SK-N-SH (cell line): ENCODE measurements at regions not wholly inside any gene's neighbourhood (a gene's known extent, or its start where the extent isn't known, plus 50 kb on each side); places are given as distances from the start of the nearest gene placed in this dataset.

Experiments used
- CTCF ChIA-PET: fragments of 300-600, 350-600 bp; formaldehyde crosslinking; extraction: SDS; loops from one replicate; lab custom pipeline; 2021; lab: Yijun Ruan, JAX
- POLR2A ChIA-PET: fragments of 350-600 bp; sonication (Branson Sonifier 250); formaldehyde crosslinking; extraction: SDS; loops from one replicate; lab custom pipeline; 2020; ENCODE audit warnings: antibody characterized with exemption, inconsistent platforms; lab: Yijun Ruan, JAX
- DNase-seq: peaks from one replicate; pipeline ENCODE4 v3.0.0; 2012
- H2AFZ ChIP-seq: fragments of 200-600 bp; sonication (generic); 2 replicates; pipeline ENCODE4 v1.8.1; 2016; ENCODE audit warnings: antibody characterized with exemption, mild to moderate bottlenecking, low read depth
- H3F3A ChIP-seq: fragments of 200-600 bp; sonication (generic); replicated peaks from 2 replicates; pipeline ENCODE3; 2016; ENCODE audit warnings: antibody characterized with exemption, mild to moderate bottlenecking; ENCODE audit not compliant: insufficient read depth
- H3K27ac ChIP-seq, 2 experiments: fragments of 200-500 bp in 1 of 2; fragments of 200-600 bp in 1 of 2; sonication (Bioruptor generic) in 1 of 2; sonication (generic), shearing (Covaris generic) in 1 of 2; 2 replicates each; pipeline versions ENCODE4 v1.5.1 to v1.6.1; 2014 to 2016; ENCODE audit warnings: low read depth in 2 of 2, inconsistent platforms in 1 of 2, low read length in 1 of 2, mild to moderate bottlenecking in 1 of 2, mixed read lengths in 1 of 2
- H3K27me3 ChIP-seq: fragments of 200-600 bp; sonication (generic), shearing (Covaris generic); 2 replicates; pipeline ENCODE4 v1.6.1; 2016; ENCODE audit warnings: mixed run types; ENCODE audit not compliant: insufficient read depth
- H3K36me3 ChIP-seq, 2 experiments: fragments of 200-500 bp in 1 of 2; fragments of 200-600 bp in 1 of 2; sonication (Bioruptor generic) in 1 of 2; sonication (generic) in 1 of 2; replicated peaks in 1 of 2; 2 replicates each; pipeline versions ENCODE3 to v1.5.1; 2014 to 2016; ENCODE audit warnings: low read length in 1 of 2, mild to moderate bottlenecking in 1 of 2; ENCODE audit not compliant: insufficient read depth in 2 of 2, control insufficient read depth in 1 of 2
- H3K4me1 ChIP-seq, 2 experiments: fragments of 200-500 bp in 1 of 2; fragments of 200-600 bp in 1 of 2; sonication (Bioruptor generic) in 1 of 2; sonication (generic), shearing (Covaris generic) in 1 of 2; 2 replicates each; pipeline versions ENCODE4 v1.5.1 to v1.6.1; 2014 to 2016; ENCODE audit warnings: low read depth in 1 of 2, low read length in 1 of 2, mixed run types in 1 of 2; ENCODE audit not compliant: insufficient read depth in 2 of 2, control insufficient read depth in 1 of 2
- H3K4me2 ChIP-seq: fragments of 200-600 bp; sonication (generic), shearing (Covaris generic); 2 replicates; pipeline ENCODE4 v1.6.1; 2017; ENCODE audit warnings: mixed run types
- H3K4me3 ChIP-seq, 2 experiments: fragments of 200-500 bp in 1 of 2; fragments of 200-600 bp in 1 of 2; sonication (Bioruptor generic) in 1 of 2; sonication (generic), shearing (Covaris generic) in 1 of 2; 2 replicates each; pipeline versions ENCODE4 v1.5.1 to v1.8.1; 2014 to 2016; ENCODE audit warnings: low read depth in 2 of 2, inconsistent platforms in 1 of 2, low read length in 1 of 2, mild to moderate bottlenecking in 1 of 2, mixed read lengths in 1 of 2, moderate library complexity in 1 of 2
- H3K79me2 ChIP-seq: fragments of 200-600 bp; sonication (generic); 2 replicates; pipeline ENCODE4 v1.8.1; 2017; ENCODE audit warnings: mild to moderate bottlenecking; ENCODE audit not compliant: insufficient read depth
- H3K9ac ChIP-seq: fragments of 200-600 bp; sonication (generic); 2 replicates; pipeline ENCODE4 v1.6.1; 2017; ENCODE audit warnings: mixed run types
- H3K9me2 ChIP-seq: fragments of 200-600 bp; sonication (generic); 2 replicates; pipeline ENCODE4 v1.6.1; 2017; ENCODE audit warnings: mixed run types
- H3K9me3 ChIP-seq: fragments of 200-600 bp; sonication (generic); 2 replicates; pipeline ENCODE4 v1.6.1; 2017; ENCODE audit warnings: mixed run types, mild to moderate bottlenecking, moderate library complexity
- H4K20me1 ChIP-seq: fragments of 200-600 bp; sonication (generic); 2 replicates; pipeline ENCODE4 v1.6.1; 2017; ENCODE audit warnings: mild to moderate bottlenecking, mixed run types; ENCODE audit not compliant: insufficient read depth
- EP300 ChIP-seq, 2 experiments: IDR thresholded peaks; 2 replicates each; pipeline versions ENCODE4 v1.4.0 to v1.6.1; 2012; ENCODE audit warnings: borderline replicate concordance in 1 of 2, low read depth in 1 of 2, low read length in 1 of 2
- EZH2phosphoT487 ChIP-seq: fragments of 200-600 bp; sonication (generic); IDR thresholded peaks from 2 replicates; pipeline ENCODE4 v1.6.1; 2017; ENCODE audit warnings: low read depth, mixed run types, mild to moderate bottlenecking, antibody characterized with exemption, moderate library complexity, borderline replicate concordance
- FOXJ3 ChIP-seq: sonication (generic); formaldehyde crosslinking; IDR thresholded peaks from 2 replicates; pipeline ENCODE4 v1.5.1; 2020; ENCODE audit warnings: mild to moderate bottlenecking, missing genetic modification reagents
- FOXM1 ChIP-seq: IDR thresholded peaks from 2 replicates; pipeline ENCODE4 v1.4.0; 2012; ENCODE audit warnings: low read depth, mild to moderate bottlenecking
- JUND ChIP-seq: IDR thresholded peaks from 2 replicates; pipeline ENCODE4 v1.4.0; 2012
- MAX ChIP-seq: IDR thresholded peaks from 2 replicates; pipeline ENCODE4 v1.4.0; 2012; ENCODE audit warnings: low read depth
- MEF2A ChIP-seq: IDR thresholded peaks from 2 replicates; pipeline ENCODE4 v1.4.0; 2012; ENCODE audit warnings: low read depth, borderline replicate concordance
- MXI1 ChIP-seq: IDR thresholded peaks from 2 replicates; pipeline ENCODE4 v1.6.1; 2012; ENCODE audit warnings: mild to moderate bottlenecking, low read depth, low read length, improper control_type of control experiment
- POLR2AphosphoS5 ChIP-seq: IDR thresholded peaks from 2 replicates; pipeline ENCODE4 v1.6.1; 2012; ENCODE audit warnings: low read depth, low read length
- RFX5 ChIP-seq: IDR thresholded peaks from 2 replicates; pipeline ENCODE4 v1.6.1; 2012; ENCODE audit warnings: mild to moderate bottlenecking, improper control_type of control experiment, low read length
- SIN3A ChIP-seq: IDR thresholded peaks from 2 replicates; pipeline ENCODE4 v1.6.1; 2012; ENCODE audit warnings: low read depth, mild to moderate bottlenecking, low read length, moderate library complexity, borderline replicate concordance
- SMC3 ChIP-seq: IDR thresholded peaks from 2 replicates; pipeline ENCODE4 v1.6.1; 2012; ENCODE audit warnings: low read depth, low read length, improper control_type of control experiment
- TCF12 ChIP-seq: IDR thresholded peaks from 2 replicates; pipeline ENCODE4 v1.4.0; 2012
- USF2 ChIP-seq: fragments of 150-350 bp; IDR thresholded peaks from 2 replicates; pipeline ENCODE4 v1.6.1; 2017; ENCODE audit warnings: antibody characterized with exemption, low read length, low read depth, borderline replicate concordance
- ZBTB33 ChIP-seq: IDR thresholded peaks from 2 replicates; pipeline ENCODE4 v1.4.0; 2012; ENCODE audit warnings: low read depth, borderline replicate concordance
- WGBS: methylation state at CpG from one replicate; pipeline ENCODE4 v1.1.6; 2017; ENCODE audit warnings: low lambda C conversion rate; 5-methylcytosine and 5-hydroxymethylcytosine counted together
- TF ChIP-seq, protein P1 (sequence below): IDR thresholded peaks from 2 replicates; pipeline ENCODE4; 2012

- Histone ChIP-seq H3K36me3 (no peaks in the 10 kb centered on the region), H2AFZ (no peak overlapping the region), H3K4me3 (no peak overlapping the region), H3K4me1 (peaks cover 3 to 25% of the 10 kb centered on the region in 2 experiments), H4K20me1 (no peaks in the 10 kb centered on the region), H3K9me2 (no peaks in the 10 kb centered on the region), H3K9me3 (no peaks in the 10 kb centered on the region), H3K79me2 (no peaks in the 10 kb centered on the region), H3K4me2 (no peak overlapping the region), H3K9ac (no peak overlapping the region), H3K27ac (peak overlapping the region; percentile 59 to 72; a peak in 3 of 4 replicates), H3K27me3 (no peaks in the 10 kb centered on the region), H3F3A (peaks cover 15% of the 10 kb centered on the region)
- POLR2A ChIA-PET, result no interaction called here
- DNase-seq, result no peak
- TF ChIP-seq SMC3 (no peak), MEF2A (no peak), EP300 (IDR thresholded peaks at IDR 0.05; ENCODE audit: borderline replicate concordance in 1 of 2, low read depth in 1 of 2, low read length in 1 of 2) (no peak; a peak in 1 of 4 replicates), SIN3A (no peak), EZH2phosphoT487 (no peak), TCF12 (peak; percentile 25; the same call in 1 of the 2 replicates), FOXM1 (no peak), FOXJ3 (CRISPR knock-in tag) (no peak), POLR2AphosphoS5 (no peak), ZBTB33 (no peak), USF2 (no peak), JUND (0 out of 2 replicates have a peak, but pooled peaks have one; percentile 3), MXI1 (no peak), MAX (no peak), RFX5 (no peak)
- TF ChIP-seq, protein P1, sequence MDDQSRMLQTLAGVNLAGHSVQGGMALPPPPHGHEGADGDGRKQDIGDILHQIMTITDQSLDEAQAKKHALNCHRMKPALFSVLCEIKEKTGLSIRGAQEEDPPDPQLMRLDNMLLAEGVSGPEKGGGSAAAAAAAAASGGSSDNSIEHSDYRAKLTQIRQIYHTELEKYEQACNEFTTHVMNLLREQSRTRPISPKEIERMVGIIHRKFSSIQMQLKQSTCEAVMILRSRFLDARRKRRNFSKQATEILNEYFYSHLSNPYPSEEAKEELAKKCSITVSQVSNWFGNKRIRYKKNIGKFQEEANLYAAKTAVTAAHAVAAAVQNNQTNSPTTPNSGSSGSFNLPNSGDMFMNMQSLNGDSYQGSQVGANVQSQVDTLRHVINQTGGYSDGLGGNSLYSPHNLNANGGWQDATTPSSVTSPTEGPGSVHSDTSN, result peak; percentile 55
- WGBS, result 28% methylated on average over 3 of the region's 3 CpGs
- CTCF ChIA-PET, result no interaction called here
These were observed 226.9 kb upstream of the SPOPL start for GRCh38 chr2:138274421-138275291.
